ENCODE measurements at regions not wholly inside any gene's neighbourhood (a gene's known extent, or its start where the extent isn't known, plus 50 kb on each side); places are given as distances from the start of the nearest gene placed in this dataset.

GRCh38 chr18:27382567-27383216, 197.6 kb upstream of the CHST9 start:
- H3K27me3 ChIP-seq: no peaks in the 10 kb centered on the region
- DNase-seq: no peak

GRCh38 chr18:27378431-27379095, 193.5 kb upstream of the CHST9 start:
- no peaks in the 10 kb centered on the region for H3K27me3 ChIP-seq
- H3K36me3 ChIP-seq: no peaks in the 10 kb centered on the region
- peak; percentile 74 for DNase-seq
- H3K9me3 ChIP-seq: no peaks in the 10 kb centered on the region
- H3K4me3 ChIP-seq: no peak overlapping the region

More at GRCh38 chr18:27382567-27383216, 197.6 kb upstream of the CHST9 start:
- no peaks in the 10 kb centered on the region for H3K36me3 ChIP-seq
- H3K4me3 ChIP-seq: no peak overlapping the region
- no peaks in the 10 kb centered on the region for H3K9me3 ChIP-seq

- Histone ChIP-seq H3K4me3 (no peak overlapping the region), H3K9me3 (no peaks in the 10 kb centered on the region), H3K27me3 (no peaks in the 10 kb centered on the region), H3K36me3 (no peaks in the 10 kb centered on the region)
- DNase-seq: no peak
These were observed 192.1 kb upstream of the CHST9 start for GRCh38 chr18:27377251-27377650.

- H3K9me3 ChIP-seq: no peaks in the 10 kb centered on the region
- H3K36me3 ChIP-seq: no peaks in the 10 kb centered on the region
- no peaks in the 10 kb centered on the region for H3K27me3 ChIP-seq
- no peak overlapping the region for H3K4me3 ChIP-seq
- DNase-seq: no peak
These were observed 187.3 kb upstream of the CHST9 start for GRCh38 chr18:27372386-27372785.

GRCh38 chr18:27366665-27367064, 181.6 kb upstream of the CHST9 start:
- no peak for DNase-seq
- Histone ChIP-seq H3K9me3 (no peaks in the 10 kb centered on the region), H3K4me3 (no peak overlapping the region), H3K36me3 (no peaks in the 10 kb centered on the region), H3K27me3 (no peaks in the 10 kb centered on the region)

GRCh38 chr18:27366151-27366550, 181.0 kb upstream of the CHST9 start:
- Histone ChIP-seq H3K27me3 (no peaks in the 10 kb centered on the region), H3K36me3 (no peaks in the 10 kb centered on the region), H3K9me3 (no peaks in the 10 kb centered on the region), H3K4me3 (no peak overlapping the region)
- no peak for DNase-seq

GRCh38 chr18:27363872-27364271, 178.8 kb upstream of the CHST9 start:
- no peak for DNase-seq

GRCh38 chr18:27361477-27361876, 176.4 kb upstream of the CHST9 start:
- Histone ChIP-seq H3K9me3 (no peaks in the 10 kb centered on the region), H3K4me3 (no peak overlapping the region), H3K36me3 (no peaks in the 10 kb centered on the region), H3K27me3 (no peaks in the 10 kb centered on the region)
- DNase-seq: no peak

More at GRCh38 chr18:27363872-27364271, 178.8 kb upstream of the CHST9 start:
- H3K4me3 ChIP-seq: no peak overlapping the region
- no peaks in the 10 kb centered on the region for H3K36me3 ChIP-seq
- no peaks in the 10 kb centered on the region for H3K27me3 ChIP-seq
- no peaks in the 10 kb centered on the region for H3K9me3 ChIP-seq

GRCh38 chr18:27355308-27355707, 170.2 kb upstream of the CHST9 start:
- no peaks in the 10 kb centered on the region for H3K36me3 ChIP-seq
- no peaks in the 10 kb centered on the region for H3K9me3 ChIP-seq
- H3K27me3 ChIP-seq: no peaks in the 10 kb centered on the region
- no peak for DNase-seq
- H3K4me3 ChIP-seq: no peak overlapping the region

- no peaks in the 10 kb centered on the region for H3K9me3 ChIP-seq
- no peaks in the 10 kb centered on the region for H3K27me3 ChIP-seq
- no peak overlapping the region for H3K4me3 ChIP-seq
- no peak for DNase-seq
- H3K36me3 ChIP-seq: no peaks in the 10 kb centered on the region
These were observed 168.2 kb upstream of the CHST9 start for GRCh38 chr18:27353273-27353672.

GRCh38 chr18:27349284-27349882, 164.3 kb upstream of the CHST9 start:
- Histone ChIP-seq H3K9me3 (no peaks in the 10 kb centered on the region), H3K36me3 (no peaks in the 10 kb centered on the region), H3K4me3 (no peak overlapping the region), H3K27me3 (no peaks in the 10 kb centered on the region)
- DNase-seq: no peak

- H3K36me3 ChIP-seq: no peaks in the 10 kb centered on the region
- H3K27me3 ChIP-seq: no peaks in the 10 kb centered on the region
- no peak for DNase-seq
- no peak overlapping the region for H3K4me3 ChIP-seq
- H3K9me3 ChIP-seq: no peaks in the 10 kb centered on the region
These were observed 146.5 kb upstream of the CHST9 start for GRCh38 chr18:27331606-27332005.

- Histone ChIP-seq H3K36me3 (no peaks in the 10 kb centered on the region), H3K9me3 (peaks cover 4% of the 10 kb centered on the region), H3K4me3 (no peak overlapping the region), H3K27me3 (no peaks in the 10 kb centered on the region)
- peak; percentile 44 for DNase-seq
These were observed 129.9 kb upstream of the CHST9 start for GRCh38 chr18:27314996-27315395.

GRCh38 chr18:27313678-27314077, 128.6 kb upstream of the CHST9 start:
- DNase-seq: no peak
- peaks cover 4% of the 10 kb centered on the region for H3K9me3 ChIP-seq
- no peaks in the 10 kb centered on the region for H3K36me3 ChIP-seq

GRCh38 chr18:27312853-27313252, 127.7 kb upstream of the CHST9 start:
- Histone ChIP-seq H3K9me3 (peaks cover 4% of the 10 kb centered on the region), H3K4me3 (no peak overlapping the region)
- DNase-seq: no peak

More at GRCh38 chr18:27313678-27314077, 128.6 kb upstream of the CHST9 start:
- Histone ChIP-seq H3K4me3 (no peak overlapping the region), H3K27me3 (no peaks in the 10 kb centered on the region)

GRCh38 chr18:27312153-27312552, 127.0 kb upstream of the CHST9 start:
- Histone ChIP-seq H3K4me3 (no peak overlapping the region), H3K36me3 (no peaks in the 10 kb centered on the region), H3K27me3 (no peaks in the 10 kb centered on the region), H3K9me3 (peaks cover 4% of the 10 kb centered on the region)
- no peak for DNase-seq

More at GRCh38 chr18:27312853-27313252, 127.7 kb upstream of the CHST9 start:
- Histone ChIP-seq H3K27me3 (no peaks in the 10 kb centered on the region), H3K36me3 (no peaks in the 10 kb centered on the region)

- DNase-seq: no peak
- H3K36me3 ChIP-seq: no peaks in the 10 kb centered on the region
- no peaks in the 10 kb centered on the region for H3K27me3 ChIP-seq
- H3K9me3 ChIP-seq: peaks cover 4% of the 10 kb centered on the region
- H3K4me3 ChIP-seq: no peak overlapping the region
These were observed 126.0 kb upstream of the CHST9 start for GRCh38 chr18:27311114-27311513.
